Esophagus muscularis mucosa (tissue), 4 donors: ENCODE measurements at regions not wholly inside any gene's neighbourhood (a gene's known extent, or its start where the extent isn't known, plus 50 kb on each side); places are given as distances from the start of the nearest gene placed in this dataset.

Experiments
- DNase-seq: peaks from one replicate; pipeline ENCODE4 v3.0.0-alpha.2; 2017; ENCODE audit errors: extremely low spot score
- H3K27ac ChIP-seq, 4 donors: fragments of 200-600 bp; sonication (generic); replicated peaks in 1 of 4; 1 replicate in 3 of 4; 2 replicates in 1 of 4; pipeline ENCODE4 v1.5.1; 2016 to 2019; ENCODE audit warnings: mild to moderate bottlenecking in 1 of 4
- H3K27me3 ChIP-seq, 4 donors: fragments of 200-600 bp; sonication (generic); one replicate each; pipeline versions ENCODE4 v1.5.1 to v1.6.0; 2016 to 2019
- H3K36me3 ChIP-seq, 4 donors: fragments of 200-600 bp; sonication (generic); one replicate each; pipeline ENCODE4 v1.5.1; 2016 to 2019
- H3K4me1 ChIP-seq, 4 donors: fragments of 200-600 bp; sonication (generic); one replicate each; pipeline ENCODE4 v1.5.1; 2016 to 2019
- H3K4me3 ChIP-seq, 4 donors: fragments of 200-600 bp; sonication (generic); 1 replicate in 2 of 4; 2 replicates in 2 of 4; pipeline ENCODE4 v1.5.1; 2016 to 2019; ENCODE audit warnings: mild to moderate bottlenecking in 4 of 4, moderate library complexity in 1 of 4
- H3K9me3 ChIP-seq, 4 donors: fragments of 200-600 bp; sonication (generic); 1 replicate in 3 of 4; 2 replicates in 1 of 4; pipeline ENCODE4 v1.5.1; 2016 to 2019
- CTCF ChIP-seq, 3 experiments: fragments of 200-600 bp in 2 of 3; fragments of 450-650 bp in 1 of 3; sonication (generic) in 2 of 3; IDR thresholded peaks; one replicate each; pipeline ENCODE4 v1.5.1; 2017 to 2019; ENCODE audit warnings: antibody characterized with exemption in 3 of 3, mild to moderate bottlenecking in 2 of 3, moderate library complexity in 1 of 3
- EP300 ChIP-seq: sonication (generic); formaldehyde crosslinking; IDR thresholded peaks from one replicate; pipeline ENCODE4 v1.6.1; 2017; ENCODE audit warnings: antibody characterized with exemption
- POLR2A ChIP-seq: fragments of 450-650 bp; IDR thresholded peaks from one replicate; pipeline ENCODE4 v1.6.1; 2017; ENCODE audit warnings: antibody characterized with exemption, moderate library complexity, mild to moderate bottlenecking, low read depth
- POLR2AphosphoS5 ChIP-seq, 2 donors: sonication (generic); formaldehyde crosslinking; IDR thresholded peaks; one replicate each; pipeline ENCODE4 v1.6.1; 2017; ENCODE audit warnings: antibody characterized with exemption in 2 of 2
- WGBS: methylation state at CpG from one replicate; pipeline ENCODE4 v1.1.5; 2018; 5-methylcytosine and 5-hydroxymethylcytosine counted together
- intact Hi-C: fragments of 100-400 bp; cut with DNase I; formaldehyde crosslinking; loops from one replicate; pipeline ENCODE4 v1.15.1; 2023

- Histone ChIP-seq H3K4me3 (no peak overlapping the region), H3K27ac (no peak overlapping the region), H3K36me3 (no peaks in the 10 kb centered on the region), H3K4me1 (no peaks in the 10 kb centered on the region), H3K9me3 (no peaks in the 10 kb centered on the region), H3K27me3 (peaks cover 0 to 22% (median 0%) of the 10 kb centered on the region in 4 donors)
- intact Hi-C loops: no loop called here
- DNase-seq: peak; percentile 91
- 85% methylated on average over 10 of the region's 15 CpGs for WGBS
- no peak for TF ChIP-seq POLR2A
- TF ChIP-seq POLR2AphosphoS5 (IDR thresholded peaks at IDR 0.05): no peak
- no peak for TF ChIP-seq EP300
- TF ChIP-seq CTCF (IDR thresholded peaks at IDR 0.05): no peak
These were observed 69.6 kb upstream of the RAB6C start for GRCh38 chr2:129909651-129910418.

GRCh38 chr2:129910446-129911362 is 68.8 kb upstream of the RAB6C start:
- no peaks in the 10 kb centered on the region for H3K9me3 ChIP-seq
- no peak overlapping the region for H3K4me3 ChIP-seq
- 79% methylated on average over 7 of the region's 10 CpGs for WGBS
- H3K4me1 ChIP-seq: no peaks in the 10 kb centered on the region
- no peaks in the 10 kb centered on the region for H3K36me3 ChIP-seq
- no peak overlapping the region for H3K27ac ChIP-seq
- TF ChIP-seq POLR2A (no peak), POLR2AphosphoS5 (IDR thresholded peaks at IDR 0.05) (no peak), CTCF (IDR thresholded peaks at IDR 0.05) (no peak), EP300 (no peak)
- peak; percentile 85 for DNase-seq
- intact Hi-C loops: no loop called here
- H3K27me3 ChIP-seq: peaks cover 0 to 18% (median 0%) of the 10 kb centered on the region in 4 donors

GRCh38 chr2:129911363-129912065 is 68.0 kb upstream of the RAB6C start:
- peak; percentile 84 for DNase-seq
- TF ChIP-seq POLR2A (no peak), CTCF (IDR thresholded peaks at IDR 0.05) (no peak), EP300 (no peak), POLR2AphosphoS5 (IDR thresholded peaks at IDR 0.05) (no peak)
- Histone ChIP-seq H3K4me3 (no peak overlapping the region), H3K36me3 (no peaks in the 10 kb centered on the region), H3K27me3 (peaks cover 0 to 12% (median 0%) of the 10 kb centered on the region in 4 donors), H3K4me1 (no peaks in the 10 kb centered on the region), H3K27ac (no peak overlapping the region), H3K9me3 (no peaks in the 10 kb centered on the region)
- intact Hi-C loops: no loop called here
- 88% methylated on average over 10 of the region's 17 CpGs for WGBS

- no peak overlapping the region for H3K4me3 ChIP-seq
- H3K36me3 ChIP-seq: no peaks in the 10 kb centered on the region
- TF ChIP-seq POLR2AphosphoS5 (IDR thresholded peaks at IDR 0.05) (no peak), CTCF (IDR thresholded peaks at IDR 0.05) (no peak), POLR2A (no peak), EP300 (no peak)
- intact Hi-C loops: no loop called here
- H3K9me3 ChIP-seq: peaks cover 0 to 6% (median 0%) of the 10 kb centered on the region in 4 donors
- no peaks in the 10 kb centered on the region for H3K4me1 ChIP-seq
- 95% methylated on average over 16 of the region's 24 CpGs for WGBS
- no peak overlapping the region for H3K27ac ChIP-seq
- H3K27me3 ChIP-seq: peaks cover 0 to 7% (median 0%) of the 10 kb centered on the region in 4 donors
- peak; percentile 89 for DNase-seq
These were observed 67.2 kb upstream of the RAB6C start for GRCh38 chr2:129912066-129912820.
